H9 (cell line): ENCODE measurements at regions not wholly inside any gene's neighbourhood (a gene's known extent, or its start where the extent isn't known, plus 50 kb on each side); places are given as distances from the start of the nearest gene placed in this dataset.
A peak's percentile ranks its signal among the peaks of the same experiment; 100 is the strongest.

Experiments used
- DNase-seq: peaks from one replicate; pipeline ENCODE4 v3.0.0-alpha.2; 2017
- H2AFZ ChIP-seq: one replicate; pipeline ENCODE4 v1.6.1; 2013; ENCODE audit warnings: mild to moderate bottlenecking, low read length, control low read depth, moderate library complexity
- H2AK5ac ChIP-seq: 2 replicates; pipeline ENCODE4 v1.6.1; 2013; ENCODE audit warnings: low read length, control low read depth, mixed read lengths; ENCODE audit not compliant: insufficient read length
- H2BK120ac ChIP-seq: one replicate; pipeline ENCODE4 v1.6.1; 2013; ENCODE audit warnings: low read depth, mild to moderate bottlenecking, low read length, control low read depth, inconsistent platforms; ENCODE audit not compliant: poor library complexity, severe bottlenecking
- H2BK12ac ChIP-seq: 2 replicates; pipeline ENCODE4 v1.6.1; 2013; ENCODE audit warnings: low read length, control low read depth, mixed read lengths, low read depth; ENCODE audit not compliant: insufficient read length
- H2BK15ac ChIP-seq: 2 replicates; pipeline ENCODE4 v1.6.1; 2013; ENCODE audit warnings: low read depth, low read length, control low read depth
- H2BK20ac ChIP-seq: one replicate; pipeline ENCODE4 v1.6.1; 2013; ENCODE audit warnings: low read depth, mild to moderate bottlenecking, low read length, control low read depth, inconsistent platforms; ENCODE audit not compliant: poor library complexity, severe bottlenecking
- H2BK5ac ChIP-seq: 2 replicates; pipeline ENCODE4 v1.6.1; 2013; ENCODE audit warnings: low read length, control low read depth, mixed read lengths; ENCODE audit not compliant: insufficient read length
- H3K14ac ChIP-seq: 2 replicates; pipeline ENCODE4 v1.6.1; 2013; ENCODE audit warnings: low read length, control low read depth; ENCODE audit not compliant: insufficient read depth
- H3K18ac ChIP-seq: 2 replicates; pipeline ENCODE4 v1.6.1; 2013; ENCODE audit warnings: low read depth, mild to moderate bottlenecking, mixed read lengths, low read length, control low read depth; ENCODE audit not compliant: insufficient read length
- H3K23ac ChIP-seq: 2 replicates; pipeline ENCODE4 v1.6.1; 2013; ENCODE audit warnings: low read length, control low read depth, mixed read lengths, low read depth; ENCODE audit not compliant: insufficient read length
- H3K23me2 ChIP-seq: 2 replicates; pipeline ENCODE4 v1.6.1; 2013; ENCODE audit warnings: low read depth, mild to moderate bottlenecking, mixed read lengths, low read length, control low read depth; ENCODE audit not compliant: insufficient read length, poor library complexity, severe bottlenecking
- H3K27ac ChIP-seq: 2 replicates; pipeline ENCODE4 v1.5.1; 2013; ENCODE audit warnings: low read length, control low read depth, mixed read lengths, low read depth; ENCODE audit not compliant: insufficient read length
- H3K27me3 ChIP-seq: 2 replicates; pipeline ENCODE4 v1.6.1; 2013; ENCODE audit warnings: low read length, control low read depth, inconsistent platforms; ENCODE audit not compliant: insufficient read depth
- H3K4ac ChIP-seq: 2 replicates; pipeline ENCODE4 v1.6.1; 2013; ENCODE audit warnings: low read depth, mild to moderate bottlenecking, control low read depth, inconsistent platforms, low read length, moderate library complexity
- H3K4me1 ChIP-seq: 2 replicates; pipeline ENCODE4 v1.6.1; 2013; ENCODE audit warnings: low read length, control low read depth, inconsistent platforms; ENCODE audit not compliant: insufficient read depth
- H3K4me2 ChIP-seq: 2 replicates; pipeline ENCODE4 v1.6.1; 2013; ENCODE audit warnings: low read length, control low read depth, mixed read lengths; ENCODE audit not compliant: insufficient read length, insufficient read depth
- H3K56ac ChIP-seq: 2 replicates; pipeline ENCODE4 v1.6.1; 2013; ENCODE audit warnings: low read depth, mild to moderate bottlenecking, mixed read lengths, low read length, control low read depth; ENCODE audit not compliant: insufficient read length
- H3K79me1 ChIP-seq: 2 replicates; pipeline ENCODE4 v1.6.1; 2013; ENCODE audit warnings: low read depth, mild to moderate bottlenecking, moderate library complexity, low read length, control low read depth, inconsistent platforms; ENCODE audit not compliant: insufficient read depth, poor library complexity, severe bottlenecking
- H3K79me2 ChIP-seq: 2 replicates; pipeline ENCODE4 v1.6.1; 2013; ENCODE audit warnings: low read length, control low read depth, inconsistent platforms; ENCODE audit not compliant: insufficient read depth
- H3K9ac ChIP-seq: 2 replicates; pipeline ENCODE4 v1.6.1; 2013; ENCODE audit warnings: low read length, control low read depth, mixed read lengths; ENCODE audit not compliant: insufficient read length; ENCODE audit errors: extremely low read depth
- H3K9me3 ChIP-seq: one replicate; pipeline ENCODE4 v1.6.1; 2013; ENCODE audit warnings: low read depth, low read length, inconsistent platforms; ENCODE audit not compliant: control insufficient read depth
- H3T11ph ChIP-seq: one replicate; pipeline ENCODE4 v1.6.1; 2013; ENCODE audit warnings: mild to moderate bottlenecking, low read length, control low read depth, inconsistent platforms
- H4K20me1 ChIP-seq: one replicate; pipeline ENCODE4 v1.6.1; 2013; ENCODE audit not compliant: control insufficient read depth, insufficient read length, insufficient read depth
- H4K5ac ChIP-seq: 2 replicates; pipeline ENCODE4 v1.6.1; 2013; ENCODE audit warnings: low read depth, mild to moderate bottlenecking, mixed read lengths, low read length, control low read depth; ENCODE audit not compliant: insufficient read length
- H4K8ac ChIP-seq: replicated peaks from 2 replicates; pipeline ENCODE4 v1.6.1; 2013; ENCODE audit warnings: low read length, control low read depth, mixed read lengths, low read depth; ENCODE audit not compliant: insufficient read length
- H4K91ac ChIP-seq: 2 replicates; pipeline ENCODE4 v1.6.1; 2013; ENCODE audit warnings: low read depth, mild to moderate bottlenecking, moderate library complexity, mixed read lengths, low read length, control low read depth; ENCODE audit not compliant: insufficient read length
- H3K27ac Mint-ChIP-seq, 3 experiments: 2 replicates in 2 of 3; 3 replicates in 1 of 3; pipeline ENCODE4 v1.8.0; 2020 to 2021; ENCODE audit warnings: mixed read lengths in 3 of 3, mild to moderate bottlenecking in 1 of 3, moderate library complexity in 1 of 3
- H3K27me3 Mint-ChIP-seq: 2 replicates; pipeline ENCODE4 v1.8.0; 2021; ENCODE audit warnings: low read depth, mild to moderate bottlenecking, moderate library complexity, mixed read lengths
- H3K36me3 Mint-ChIP-seq, 3 experiments: 2 replicates in 2 of 3; 3 replicates in 1 of 3; pipeline ENCODE4 v1.8.0; 2020 to 2021; ENCODE audit warnings: low read depth in 3 of 3, mixed read lengths in 3 of 3; ENCODE audit not compliant: insufficient read depth in 1 of 3
- H3K4me1 Mint-ChIP-seq, 2 experiments: 2 replicates each; pipeline ENCODE4 v1.8.0; 2020; ENCODE audit warnings: mixed read lengths in 2 of 2
- H3K4me3 Mint-ChIP-seq, 2 experiments: 2 replicates in 1 of 2; 3 replicates in 1 of 2; pipeline ENCODE4 v1.8.0; 2020 to 2021; ENCODE audit warnings: mild to moderate bottlenecking in 2 of 2, mixed read lengths in 2 of 2, moderate library complexity in 1 of 2
- H3K9me3 Mint-ChIP-seq, 2 experiments: 2 replicates in 1 of 2; 3 replicates in 1 of 2; pipeline ENCODE4 v1.8.0; 2020; ENCODE audit warnings: mild to moderate bottlenecking in 2 of 2, mixed read lengths in 2 of 2, moderate library complexity in 1 of 2
- WGBS: extraction: QIAGEN DNeasy Blood & Tissue Kit; methylation state at CpG from one replicate; pipeline ENCODE4 v1.1.7; 2013; ENCODE audit warnings: missing lambda C conversion rate, low lambda C conversion rate, mixed read lengths; ENCODE audit not compliant: insufficient read length; ENCODE audit errors: extremely low coverage; 5-methylcytosine and 5-hydroxymethylcytosine counted together
- TF ChIP-seq, protein P1 (sequence below): fragments of 200-600 bp; sonication (generic); conservative IDR thresholded peaks from 3 replicates; pipeline ENCODE4 v1.8.0; 2021; ENCODE audit warnings: antibody characterized with exemption, mild to moderate bottlenecking

DNA sequence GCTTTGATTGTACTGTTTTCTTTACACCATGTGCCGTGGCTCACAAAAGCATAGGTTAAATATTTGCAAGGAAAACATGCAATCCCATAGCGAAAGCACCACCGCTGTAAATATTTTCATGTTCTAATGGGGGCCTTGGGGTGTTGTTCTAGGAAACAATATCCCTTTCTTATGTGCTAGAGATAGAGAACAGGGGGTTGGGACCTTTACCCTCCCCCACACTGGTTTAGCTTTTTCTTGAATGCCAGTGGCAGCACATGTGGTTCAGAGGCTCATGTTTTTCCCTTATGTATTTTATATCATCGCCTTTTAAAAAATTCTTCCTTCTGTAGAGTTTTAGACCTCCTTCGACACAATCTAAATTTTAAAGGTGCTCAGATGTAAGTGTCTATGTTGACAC, 422.6 kb upstream of the TENM3 start:
- H3K36me3 Mint-ChIP-seq: peaks cover 6 to 15% (median 9%) of the 10 kb centered on the region in 3 experiments
- peaks cover 37 to 38% of the 10 kb centered on the region in 2 experiments for H3K4me1 Mint-ChIP-seq
- TF ChIP-seq, protein P1, sequence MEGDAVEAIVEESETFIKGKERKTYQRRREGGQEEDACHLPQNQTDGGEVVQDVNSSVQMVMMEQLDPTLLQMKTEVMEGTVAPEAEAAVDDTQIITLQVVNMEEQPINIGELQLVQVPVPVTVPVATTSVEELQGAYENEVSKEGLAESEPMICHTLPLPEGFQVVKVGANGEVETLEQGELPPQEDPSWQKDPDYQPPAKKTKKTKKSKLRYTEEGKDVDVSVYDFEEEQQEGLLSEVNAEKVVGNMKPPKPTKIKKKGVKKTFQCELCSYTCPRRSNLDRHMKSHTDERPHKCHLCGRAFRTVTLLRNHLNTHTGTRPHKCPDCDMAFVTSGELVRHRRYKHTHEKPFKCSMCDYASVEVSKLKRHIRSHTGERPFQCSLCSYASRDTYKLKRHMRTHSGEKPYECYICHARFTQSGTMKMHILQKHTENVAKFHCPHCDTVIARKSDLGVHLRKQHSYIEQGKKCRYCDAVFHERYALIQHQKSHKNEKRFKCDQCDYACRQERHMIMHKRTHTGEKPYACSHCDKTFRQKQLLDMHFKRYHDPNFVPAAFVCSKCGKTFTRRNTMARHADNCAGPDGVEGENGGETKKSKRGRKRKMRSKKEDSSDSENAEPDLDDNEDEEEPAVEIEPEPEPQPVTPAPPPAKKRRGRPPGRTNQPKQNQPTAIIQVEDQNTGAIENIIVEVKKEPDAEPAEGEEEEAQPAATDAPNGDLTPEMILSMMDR: no peak
- no peak overlapping the region for H2BK20ac ChIP-seq
- no peak overlapping the region for H3K27ac ChIP-seq
- no peaks in the 10 kb centered on the region for H3K27me3 Mint-ChIP-seq
- H4K8ac ChIP-seq: no peak overlapping the region
- no peaks in the 10 kb centered on the region for H3K27me3 ChIP-seq
- no peak overlapping the region for H3K56ac ChIP-seq
- no peak overlapping the region for H4K5ac ChIP-seq
- H3K4me1 ChIP-seq: peaks cover 7% of the 10 kb centered on the region; the same call in 1 of the 2 replicates
- peak overlapping the region; percentile 59 for H2AFZ ChIP-seq
- no peaks in the 10 kb centered on the region for H3K79me2 ChIP-seq
- no peak overlapping the region for H2BK5ac ChIP-seq
- H3K4me3 Mint-ChIP-seq: no peak overlapping the region
- no peak for DNase-seq
- no peak overlapping the region for H3K14ac ChIP-seq
- no CpG with 5 or more reads among the region's 5 CpGs for WGBS
- H2BK15ac ChIP-seq: no peak overlapping the region
- H3K9me3 ChIP-seq: peaks cover 4% of the 10 kb centered on the region
- H3K23me2 ChIP-seq: no peaks in the 10 kb centered on the region
- H3K23ac ChIP-seq: no peak overlapping the region
- no peak overlapping the region for H3K4me2 ChIP-seq
- no peak overlapping the region for H4K91ac ChIP-seq
- no peak overlapping the region for H3K9ac ChIP-seq
- peaks cover 10 to 11% of the 10 kb centered on the region in 2 experiments for H3K9me3 Mint-ChIP-seq
- no peaks in the 10 kb centered on the region for H4K20me1 ChIP-seq
- H3K79me1 ChIP-seq: no peaks in the 10 kb centered on the region
- no peak overlapping the region for H3K18ac ChIP-seq
- no peak overlapping the region for H2AK5ac ChIP-seq
- no peak overlapping the region for H2BK12ac ChIP-seq
- no peak overlapping the region for H2BK120ac ChIP-seq
- H3K27ac Mint-ChIP-seq: peak overlapping the region in 1 of 3 experiments; percentile 86; a peak in 1 of 7 replicates
- no peak overlapping the region for H3T11ph ChIP-seq
- no peak overlapping the region for H3K4ac ChIP-seq
